RWPE1 (cell line): ENCODE measurements at regions not wholly inside any gene's neighbourhood (a gene's known extent, or its start where the extent isn't known, plus 50 kb on each side); places are given as distances from the start of the nearest gene placed in this dataset.

Experiments
- CTCF ChIA-PET: fragments of 350-600 bp; sonication (Branson Sonifier 250); formaldehyde crosslinking; extraction: SDS; loops from one replicate; lab custom pipeline; 2021; lab: Yijun Ruan, JAX
- POLR2A ChIA-PET: fragments of 400-600 bp; formaldehyde crosslinking; extraction: SDS; loops from one replicate; lab custom pipeline; 2020; ENCODE audit warnings: antibody characterized with exemption; ENCODE audit not compliant: low non-redundant PET; lab: Yijun Ruan, JAX
- DNase-seq: peaks from one replicate; pipeline ENCODE4 v3.0.0; 2012; ENCODE audit warnings: low spot score
- H3K27ac ChIP-seq: fragments of 450-650 bp; 2 replicates; pipeline ENCODE4 v1.5.1; 2017
- TF ChIP-seq, protein P1 (sequence below): fragments of 450-650 bp; conservative IDR thresholded peaks from 2 replicates; pipeline ENCODE4 v1.5.1; 2017; ENCODE audit warnings: low read depth, mild to moderate bottlenecking

DNA sequence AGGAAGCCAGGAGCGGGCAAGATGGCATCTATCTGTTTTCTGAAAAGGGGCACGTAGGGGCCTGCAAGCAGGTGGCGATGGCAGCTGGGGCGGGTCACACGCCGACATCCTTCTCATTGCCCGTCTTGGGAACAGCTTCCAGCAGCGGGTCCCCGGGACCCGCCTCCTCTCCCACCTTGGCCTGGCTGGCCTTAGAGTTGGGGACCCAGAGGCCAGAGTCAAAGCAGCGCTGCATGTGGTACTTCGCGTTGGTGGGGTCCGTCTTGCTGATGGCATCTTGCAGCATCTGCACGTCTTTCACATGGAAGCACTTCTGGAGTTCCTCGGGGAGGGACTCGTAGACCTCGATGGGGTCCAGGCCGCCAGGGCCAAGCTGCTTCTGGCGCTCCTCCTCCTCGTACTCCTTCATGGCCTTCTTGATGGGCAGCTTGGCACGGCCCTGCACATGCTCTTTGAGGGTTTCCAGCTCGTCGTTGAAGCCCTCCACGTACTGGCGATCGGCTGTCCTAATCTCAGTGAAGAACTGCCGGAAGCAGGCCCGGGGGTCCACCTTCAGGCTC, 127.6 kb upstream of the CLINT1 start:
- POLR2A ChIA-PET = no interaction called here
- no peak for DNase-seq
- TF ChIP-seq, protein P1, sequence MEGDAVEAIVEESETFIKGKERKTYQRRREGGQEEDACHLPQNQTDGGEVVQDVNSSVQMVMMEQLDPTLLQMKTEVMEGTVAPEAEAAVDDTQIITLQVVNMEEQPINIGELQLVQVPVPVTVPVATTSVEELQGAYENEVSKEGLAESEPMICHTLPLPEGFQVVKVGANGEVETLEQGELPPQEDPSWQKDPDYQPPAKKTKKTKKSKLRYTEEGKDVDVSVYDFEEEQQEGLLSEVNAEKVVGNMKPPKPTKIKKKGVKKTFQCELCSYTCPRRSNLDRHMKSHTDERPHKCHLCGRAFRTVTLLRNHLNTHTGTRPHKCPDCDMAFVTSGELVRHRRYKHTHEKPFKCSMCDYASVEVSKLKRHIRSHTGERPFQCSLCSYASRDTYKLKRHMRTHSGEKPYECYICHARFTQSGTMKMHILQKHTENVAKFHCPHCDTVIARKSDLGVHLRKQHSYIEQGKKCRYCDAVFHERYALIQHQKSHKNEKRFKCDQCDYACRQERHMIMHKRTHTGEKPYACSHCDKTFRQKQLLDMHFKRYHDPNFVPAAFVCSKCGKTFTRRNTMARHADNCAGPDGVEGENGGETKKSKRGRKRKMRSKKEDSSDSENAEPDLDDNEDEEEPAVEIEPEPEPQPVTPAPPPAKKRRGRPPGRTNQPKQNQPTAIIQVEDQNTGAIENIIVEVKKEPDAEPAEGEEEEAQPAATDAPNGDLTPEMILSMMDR = no peak
- no peak overlapping the region for H3K27ac ChIP-seq
- CTCF ChIA-PET = no interaction called here

DNA sequence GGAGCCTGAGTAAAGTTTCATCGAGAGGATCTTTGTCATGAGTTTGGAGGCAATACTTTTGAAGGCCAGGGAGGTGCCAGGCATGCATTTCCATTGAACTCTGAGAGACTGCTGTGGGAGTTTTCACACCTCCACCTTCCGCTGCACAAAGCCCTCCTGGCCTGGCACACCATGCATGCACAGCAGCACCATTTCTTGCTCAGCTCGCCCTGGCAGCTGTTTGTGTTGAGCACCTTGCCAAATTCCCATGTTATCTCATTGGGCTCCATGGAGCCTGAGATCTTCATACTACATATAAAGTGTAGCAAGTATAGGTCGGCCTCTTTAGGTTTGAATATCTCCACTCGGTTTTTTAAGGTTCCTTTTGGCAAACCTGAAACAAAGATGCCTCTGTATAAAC, 125.7 kb upstream of the CLINT1 start:
- POLR2A ChIA-PET = no interaction called here
- TF ChIP-seq, protein P1 = no peak

DNA sequence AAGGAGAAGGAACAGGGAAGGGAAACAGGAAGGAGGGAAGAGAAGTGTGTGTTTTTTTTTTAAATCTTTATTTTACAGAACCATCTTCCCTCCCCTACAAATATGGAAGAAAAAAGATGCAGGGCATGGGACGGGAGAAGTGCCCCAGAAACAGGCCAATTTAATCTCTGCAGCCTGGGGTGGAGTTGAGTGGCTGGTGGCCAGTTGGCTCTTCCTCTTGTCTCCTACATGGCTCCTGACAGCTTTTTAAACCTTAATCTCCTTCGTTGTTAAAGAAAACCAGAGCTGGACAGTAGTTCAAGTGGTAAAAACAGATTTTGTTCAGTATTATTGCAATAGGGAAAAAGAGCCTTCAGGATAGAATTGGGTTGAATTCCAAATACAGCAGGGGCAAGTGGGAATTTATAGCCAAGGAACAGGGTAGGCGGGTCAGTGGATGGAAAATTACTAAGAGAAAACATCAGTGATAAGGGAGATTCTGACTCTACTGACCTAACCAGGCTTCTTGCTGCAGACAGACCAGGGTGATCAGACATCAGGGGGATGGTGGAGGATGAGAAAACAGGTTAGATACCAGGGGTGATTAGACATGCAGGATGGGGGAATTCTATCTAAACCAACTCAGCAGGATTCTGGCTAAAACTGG, 125.1 kb upstream of the CLINT1 start:
- ChIA-PET POLR2A (no interaction called here), CTCF (no interaction called here)
- no peak for DNase-seq
- no peak overlapping the region for H3K27ac ChIP-seq
- TF ChIP-seq, protein P1 = no peak

More for the DNA sequence above, 125.7 kb upstream of the CLINT1 start:
- no peak for DNase-seq
- CTCF ChIA-PET = no interaction called here
- no peak overlapping the region for H3K27ac ChIP-seq

DNA sequence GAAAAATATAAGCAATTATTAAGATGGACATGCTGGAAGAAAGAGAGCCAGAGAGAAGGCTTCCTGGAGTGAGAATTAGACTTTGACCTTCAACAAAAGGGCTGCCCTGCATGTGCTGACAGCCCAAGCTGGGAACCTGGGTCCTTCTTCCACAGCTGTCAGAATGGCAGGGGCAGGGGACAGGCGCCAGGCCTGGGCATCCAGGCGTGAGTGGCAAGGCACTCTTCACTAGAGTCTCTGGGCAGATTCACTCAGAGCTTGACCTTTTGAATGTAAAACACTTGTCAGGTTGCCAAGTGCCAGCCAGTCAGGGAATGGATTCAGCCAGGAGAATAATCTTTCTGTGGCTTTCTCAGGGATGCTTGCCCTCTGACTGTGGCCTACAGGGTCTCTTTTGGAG, 119.1 kb upstream of the CLINT1 start:
- TF ChIP-seq, protein P1 = no peak
- DNase-seq = no peak
- CTCF ChIA-PET = no interaction called here
- POLR2A ChIA-PET = no interaction called here
- no peak overlapping the region for H3K27ac ChIP-seq

DNA sequence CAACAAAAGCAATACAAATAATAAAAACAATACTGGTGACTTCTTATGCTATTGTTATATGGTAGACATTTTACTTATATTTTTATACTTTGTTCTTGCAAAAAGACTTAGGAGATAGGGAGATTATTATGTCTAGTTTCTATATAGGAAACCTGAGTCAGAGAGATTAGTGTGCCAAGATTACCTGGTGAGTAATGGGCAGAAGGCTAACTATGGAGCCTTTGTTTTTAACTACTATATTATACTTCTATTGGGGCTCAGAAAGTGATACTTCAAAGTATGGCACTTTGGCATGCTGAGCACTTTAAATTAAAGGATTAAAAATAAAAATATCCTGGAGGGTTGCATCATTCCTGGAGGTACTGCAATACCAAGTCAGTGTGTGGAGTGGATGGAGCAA, 117.5 kb upstream of the CLINT1 start:
- TF ChIP-seq, protein P1 = no peak
- ChIA-PET POLR2A (no interaction called here), CTCF (interaction anchor here (0.8 kb wide), 1 partner anchor 19 kb away, joined by 3 read pairs; no protein-coding TSS in a partner anchor)
- peak; percentile 41 for DNase-seq
- H3K27ac ChIP-seq = no peak overlapping the region

DNA sequence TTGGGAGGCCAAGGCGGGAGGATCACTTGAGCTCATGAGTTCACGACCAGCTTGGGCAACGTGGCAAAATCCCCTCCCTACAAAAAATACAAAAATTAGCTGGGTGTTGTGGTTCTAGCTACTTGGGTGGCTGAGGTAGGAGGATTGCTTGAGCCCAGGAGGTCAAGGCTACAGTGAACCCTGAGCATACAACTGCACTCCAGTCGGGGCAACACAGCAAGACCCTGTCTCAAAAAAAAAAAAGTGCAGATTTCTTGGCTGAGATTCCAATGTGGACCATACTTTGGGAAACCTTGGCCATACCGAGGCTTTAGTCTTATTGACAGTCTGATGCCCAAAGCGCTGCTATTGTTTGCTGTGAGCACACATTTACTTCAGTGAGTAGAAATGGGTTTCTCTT, 113.6 kb upstream of the CLINT1 start:
- no peak for DNase-seq
- no peak overlapping the region for H3K27ac ChIP-seq
- TF ChIP-seq, protein P1 = no peak
- CTCF ChIA-PET = interaction anchor here (0.5 to 0.6 kb wide), 2 partner anchors 121 to 660 kb away, joined by 3 read pairs; no protein-coding TSS in a partner anchor
- POLR2A ChIA-PET = no interaction called here
